ENCODE measurements at regions not wholly inside any gene's neighbourhood (a gene's known extent, or its start where the extent isn't known, plus 50 kb on each side); places are given as distances from the start of the nearest gene placed in this dataset.

DNA sequence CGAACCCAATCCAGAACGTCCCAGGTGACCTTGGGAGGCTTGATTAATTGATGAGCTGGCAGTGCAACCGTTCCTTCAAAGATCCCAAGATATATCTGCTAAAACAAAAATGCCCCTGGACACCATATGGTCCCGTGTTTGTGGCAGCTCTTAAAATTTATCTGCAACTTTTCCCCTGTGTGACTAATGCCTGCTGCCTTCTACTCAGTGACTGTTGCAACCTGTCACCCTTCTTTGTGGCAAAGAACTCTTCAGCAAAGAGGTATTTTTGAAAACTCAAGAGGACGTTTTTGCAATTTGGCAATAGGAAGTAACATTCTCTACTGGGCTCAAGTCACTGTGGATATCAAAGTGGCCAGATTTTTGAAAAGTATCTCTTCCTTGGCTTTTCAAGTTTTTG is 75.8 kb upstream of the SOD3 start:
- Histone ChIP-seq H3K27ac (no peak overlapping the region), H3K9me3 (no peaks in the 10 kb centered on the region), H3K27me3 (no peaks in the 10 kb centered on the region), H3K4me1 (no peaks in the 10 kb centered on the region), H3K4me3 (no peak overlapping the region), H3K36me3 (no peaks in the 10 kb centered on the region)
- intact Hi-C loops (cut with DNase I), result no loop called here
- no peak for FAIRE-seq
- ATAC-seq, result no peak
- DNase-seq, result no peak
- TF ChIP-seq CTCF (IDR thresholded peaks at IDR 0.05), result no peak
- WGBS, 2 donors, result 15 to 22% methylated on average over 5 of the region's 5 CpGs

- no peaks in the 10 kb centered on the region for H3K36me3 ChIP-seq
- no peaks in the 10 kb centered on the region for H3K9me3 ChIP-seq
- intact Hi-C loops (cut with DNase I), result no loop called here
- no peak for FAIRE-seq
- TF ChIP-seq CTCF (IDR thresholded peaks at IDR 0.05), result no peak
- no peak overlapping the region for H3K4me3 ChIP-seq
- no peak for DNase-seq
- no peak for ATAC-seq
- no peaks in the 10 kb centered on the region for H3K4me1 ChIP-seq
- no peak overlapping the region for H3K27ac ChIP-seq
- no peaks in the 10 kb centered on the region for H3K27me3 ChIP-seq
- WGBS, 2 donors, result 48 to 81% methylated on average over 1 of the region's 1 CpG
Measured at GRCh38 chr4:24720436-24720835, 74.9 kb upstream of the SOD3 start.

GRCh38 chr4:24720979-24721378 is 74.4 kb upstream of the SOD3 start:
- H3K27ac ChIP-seq, result no peak overlapping the region
- no peaks in the 10 kb centered on the region for H3K36me3 ChIP-seq
- DNase-seq, result no peak
- TF ChIP-seq CTCF (IDR thresholded peaks at IDR 0.05), result no peak
- intact Hi-C loops (cut with DNase I), result no loop called here
- WGBS, 2 donors, result 67 to 77% methylated on average over 2 of the region's 2 CpGs
- H3K4me3 ChIP-seq, result no peak overlapping the region
- no peaks in the 10 kb centered on the region for H3K27me3 ChIP-seq
- ATAC-seq, result no peak
- no peaks in the 10 kb centered on the region for H3K9me3 ChIP-seq
- no peaks in the 10 kb centered on the region for H3K4me1 ChIP-seq
- no peak for FAIRE-seq

- Histone ChIP-seq H3K4me3 (no peak overlapping the region), H3K27ac (no peak overlapping the region), H3K27me3 (no peaks in the 10 kb centered on the region), H3K4me1 (no peaks in the 10 kb centered on the region), H3K9me3 (no peaks in the 10 kb centered on the region), H3K36me3 (no peaks in the 10 kb centered on the region)
- no peak for TF ChIP-seq CTCF (IDR thresholded peaks at IDR 0.05)
- intact Hi-C loops (cut with DNase I), result no loop called here
- WGBS, 2 donors, result 75 to 77% methylated on average over 4 of the region's 4 CpGs
- no peak for FAIRE-seq
- no peak for DNase-seq
- no peak for ATAC-seq
Measured at GRCh38 chr4:24722026-24722568, 73.3 kb upstream of the SOD3 start.

- no peak for TF ChIP-seq CTCF (IDR thresholded peaks at IDR 0.05)
- 49 to 53% methylated on average over 13 of the region's 13 CpGs for WGBS, 2 donors
Measured at GRCh38 chr4:24727390-24728224, 67.8 kb upstream of the SOD3 start.

More at GRCh38 chr4:24727390-24728224, 67.8 kb upstream of the SOD3 start:
- FAIRE-seq, result no peak
- Histone ChIP-seq H3K4me1 (no peaks in the 10 kb centered on the region), H3K27me3 (no peaks in the 10 kb centered on the region), H3K4me3 (no peak overlapping the region), H3K36me3 (no peaks in the 10 kb centered on the region), H3K9me3 (no peaks in the 10 kb centered on the region), H3K27ac (no peak overlapping the region)
- intact Hi-C loops (cut with DNase I), result no loop called here
- ATAC-seq, result no peak
- no peak for DNase-seq

Data from pancreas (tissue), 10 donors.